H1 (cell line): ENCODE measurements at regions not wholly inside any gene's neighbourhood (a gene's known extent, or its start where the extent isn't known, plus 50 kb on each side); places are given as distances from the start of the nearest gene placed in this dataset.

Experiments used
- CTCF ChIA-PET: fragments of 300-600 bp; sonication (Branson Sonifier 250); formaldehyde crosslinking; loops from one replicate; lab custom pipeline; 2021; ENCODE audit not compliant: partially characterized antibody; lab: Charles Lee
- POLR2A ChIA-PET: fragments of 300-600 bp; sonication (Branson Sonifier 250); formaldehyde crosslinking; loops from one replicate; lab custom pipeline; 2021; ENCODE audit warnings: inconsistent platforms; ENCODE audit not compliant: partially characterized antibody; lab: Charles Lee
- DNase-seq, 2 experiments: peaks; one replicate each; pipeline versions ENCODE4 v3.0.0 to v3.0.0-alpha.2; 2010 to 2022; ENCODE audit warnings: low spot score in 2 of 2, low read depth in 1 of 2, mixed read lengths in 1 of 2
- FAIRE-seq: peaks from 2 replicates; lab custom pipeline; 2011; peaks lifted over from hg19 to GRCh38; lab: Jason Lieb, UNC
- H2AFZ ChIP-seq: 2 replicates; pipeline ENCODE4 v1.8.1; 2012; ENCODE audit warnings: low read length, inconsistent platforms
- H2AK5ac ChIP-seq: 2 replicates; pipeline ENCODE4 v1.6.1; 2013; ENCODE audit warnings: low read depth, low read length
- H2BK120ac ChIP-seq: replicated peaks from 2 replicates; pipeline ENCODE3; 2013; ENCODE audit warnings: low read depth, low read length, inconsistent platforms
- H2BK12ac ChIP-seq: 2 replicates; pipeline ENCODE4 v1.6.1; 2013; ENCODE audit warnings: low read depth, low read length
- H2BK15ac ChIP-seq: 2 replicates; pipeline ENCODE4 v1.6.1; 2013; ENCODE audit warnings: low read length
- H2BK20ac ChIP-seq: 2 replicates; pipeline ENCODE4 v1.6.1; 2013; ENCODE audit warnings: low read length
- H2BK5ac ChIP-seq: 2 replicates; pipeline ENCODE4 v1.6.1; 2013; ENCODE audit warnings: low read depth, low read length
- H3K14ac ChIP-seq: 2 replicates; pipeline ENCODE4 v1.6.1; 2013; ENCODE audit warnings: inconsistent platforms; ENCODE audit not compliant: insufficient read length
- H3K18ac ChIP-seq: 2 replicates; pipeline ENCODE4 v1.6.1; 2013; ENCODE audit warnings: low read length; ENCODE audit errors: extremely low read depth
- H3K23ac ChIP-seq: 2 replicates; pipeline ENCODE4 v1.6.1; 2013; ENCODE audit warnings: inconsistent platforms; ENCODE audit not compliant: insufficient read length
- H3K23me2 ChIP-seq: 2 replicates; pipeline ENCODE4 v1.6.1; 2013; ENCODE audit warnings: low read depth, low read length
- H3K27ac ChIP-seq: 2 replicates; pipeline ENCODE4 v1.6.1; 2011; ENCODE audit warnings: low read depth, low read length, inconsistent platforms
- H3K27me3 ChIP-seq, 4 experiments: replicated peaks in 1 of 4; 1 replicate in 1 of 4; 2 replicates in 3 of 4; pipeline versions ENCODE4 v1.6.1 to v1.8.1; 2011 to 2013; ENCODE audit warnings: low read length in 3 of 4, mild to moderate bottlenecking in 3 of 4, inconsistent platforms in 2 of 4, mixed read lengths in 2 of 4, moderate library complexity in 1 of 4; ENCODE audit not compliant: control insufficient read depth in 3 of 4, insufficient read depth in 3 of 4; ENCODE audit errors: extremely low read depth in 1 of 4
- H3K36me3 ChIP-seq, 4 experiments: 2 replicates each; pipeline versions ENCODE4 v1.6.1 to v1.8.1; 2011 to 2013; ENCODE audit warnings: mild to moderate bottlenecking in 4 of 4, low read length in 3 of 4, moderate library complexity in 2 of 4, control low read depth in 1 of 4, inconsistent platforms in 1 of 4; ENCODE audit not compliant: insufficient read depth in 4 of 4, control insufficient read depth in 2 of 4
- H3K4ac ChIP-seq: replicated peaks from 2 replicates; pipeline ENCODE3; 2013; ENCODE audit warnings: low read length, low read depth, mixed read lengths, inconsistent platforms; ENCODE audit not compliant: insufficient read length
- H3K4me1 ChIP-seq, 4 experiments: replicated peaks in 1 of 4; 1 replicate in 1 of 4; 2 replicates in 3 of 4; pipeline versions ENCODE4 v1.6.1 to v1.8.1; 2011 to 2013; ENCODE audit warnings: low read length in 3 of 4, inconsistent platforms in 2 of 4, mixed read lengths in 1 of 4; ENCODE audit not compliant: insufficient read depth in 4 of 4, control insufficient read depth in 3 of 4
- H3K4me2 ChIP-seq, 2 experiments: 2 replicates each; pipeline versions ENCODE4 v1.6.1 to v1.8.1; 2011 to 2013; ENCODE audit warnings: low read depth in 2 of 2, low read length in 2 of 2, control low read depth in 1 of 2, inconsistent platforms in 1 of 2, mild to moderate bottlenecking in 1 of 2; ENCODE audit not compliant: insufficient read depth in 1 of 2
- H3K4me3 ChIP-seq, 4 experiments: fragments of 200-600, 300-600 bp in 1 of 4; sonication (generic), shearing (Covaris generic), sonication (Bioruptor Twin) in 1 of 4; 2 replicates each; pipeline versions ENCODE4 v1.5.1 to v1.8.1; 2011 to 2016; ENCODE audit warnings: low read length in 4 of 4, low read depth in 3 of 4, control low read depth in 2 of 4, inconsistent platforms in 2 of 4, mild to moderate bottlenecking in 2 of 4, mixed read lengths in 1 of 4, moderate library complexity in 1 of 4; ENCODE audit not compliant: insufficient read depth in 2 of 4; ENCODE audit errors: extremely low read depth in 1 of 4
- H3K56ac ChIP-seq: replicated peaks from 2 replicates; pipeline ENCODE3; 2013; ENCODE audit warnings: low read depth, mild to moderate bottlenecking, mixed read lengths, low read length, inconsistent platforms; ENCODE audit not compliant: insufficient read length
- H3K79me1 ChIP-seq: 2 replicates; pipeline ENCODE4 v1.6.1; 2013; ENCODE audit warnings: low read depth, low read length, control low read depth
- H3K79me2 ChIP-seq, 2 experiments: 2 replicates each; pipeline versions ENCODE4 v1.6.1 to v1.8.1; 2012 to 2013; ENCODE audit warnings: low read length in 2 of 2, mild to moderate bottlenecking in 2 of 2, inconsistent platforms in 1 of 2; ENCODE audit not compliant: insufficient read depth in 2 of 2, control insufficient read depth in 1 of 2
- H3K9ac ChIP-seq, 4 experiments: replicated peaks in 1 of 4; 1 replicate in 1 of 4; 2 replicates in 3 of 4; pipeline versions ENCODE4 v1.6.1 to v1.8.1; 2011 to 2013; ENCODE audit warnings: low read depth in 3 of 4, low read length in 3 of 4, control low read depth in 2 of 4, mild to moderate bottlenecking in 2 of 4, moderate library complexity in 2 of 4, inconsistent platforms in 1 of 4; ENCODE audit errors: extremely low read depth in 1 of 4
- H3K9me3 ChIP-seq, 2 experiments: 2 replicates each; pipeline versions ENCODE4 v1.6.1 to v1.8.1; 2012 to 2013; ENCODE audit warnings: mild to moderate bottlenecking in 2 of 2, moderate library complexity in 2 of 2, control low read depth in 1 of 2, inconsistent platforms in 1 of 2, low read depth in 1 of 2, low read length in 1 of 2, mixed read lengths in 1 of 2; ENCODE audit not compliant: insufficient read depth in 2 of 2
- H4K20me1 ChIP-seq, 2 experiments: replicated peaks in 1 of 2; 2 replicates each; pipeline versions ENCODE3 to v1.8.1; 2011 to 2013; ENCODE audit warnings: inconsistent platforms in 2 of 2, low read length in 2 of 2, mild to moderate bottlenecking in 1 of 2; ENCODE audit not compliant: insufficient read depth in 2 of 2, control insufficient read depth in 1 of 2
- H4K5ac ChIP-seq: 2 replicates; pipeline ENCODE4 v1.6.1; 2013; ENCODE audit warnings: low read length, low read depth, mixed read lengths, inconsistent platforms; ENCODE audit not compliant: insufficient read length
- H4K8ac ChIP-seq: 2 replicates; pipeline ENCODE4 v1.8.0; 2013; ENCODE audit warnings: mild to moderate bottlenecking, moderate library complexity, low read length, inconsistent platforms; ENCODE audit not compliant: insufficient read depth; ENCODE audit errors: extremely low read depth
- H4K91ac ChIP-seq: replicated peaks from 2 replicates; pipeline ENCODE3; 2013; ENCODE audit warnings: low read length, mixed read lengths, inconsistent platforms; ENCODE audit not compliant: insufficient read length
- CTBP2 ChIP-seq: IDR thresholded peaks from 2 replicates; pipeline ENCODE4 v1.7.0; 2011; ENCODE audit warnings: borderline replicate concordance, mild to moderate bottlenecking, moderate library complexity, mixed read lengths, low read length; ENCODE audit not compliant: insufficient read depth, insufficient read length
- EZH2 ChIP-seq: fragments of 200-600 bp; sonication (generic); IDR thresholded peaks from 2 replicates; pipeline ENCODE4 v1.7.1; 2012; ENCODE audit warnings: low read depth, mild to moderate bottlenecking, moderate library complexity, low read length, inconsistent platforms; ENCODE audit not compliant: severe bottlenecking
- GTF2F1 ChIP-seq: IDR thresholded peaks from 2 replicates; pipeline ENCODE4 v1.6.1; 2012; ENCODE audit warnings: low read depth, low read length, improper control_type of control experiment, borderline replicate concordance
- HDAC6 ChIP-seq: IDR thresholded peaks from one replicate; pipeline ENCODE4 v1.7.1; 2012; ENCODE audit warnings: low read depth, mild to moderate bottlenecking, inconsistent platforms, low read length, moderate library complexity
- JUN ChIP-seq: IDR thresholded peaks from 2 replicates; pipeline ENCODE4 v1.6.1; 2011; ENCODE audit warnings: low read depth, mild to moderate bottlenecking, improper control_type of control experiment, low read length
- JUND ChIP-seq: IDR thresholded peaks from 2 replicates; pipeline ENCODE4 v1.6.1; 2011; ENCODE audit warnings: mild to moderate bottlenecking, improper control_type of control experiment, low read length
- KDM4A ChIP-seq: IDR thresholded peaks from one replicate; pipeline ENCODE4 v1.7.1; 2012; ENCODE audit warnings: low read depth, mild to moderate bottlenecking, moderate library complexity, low read length, inconsistent platforms; ENCODE audit not compliant: severe bottlenecking
- MAFK ChIP-seq: IDR thresholded peaks from 2 replicates; pipeline ENCODE4 v1.6.1; 2012; ENCODE audit warnings: low read depth, mild to moderate bottlenecking, improper control_type of control experiment, low read length
- SIN3A ChIP-seq, 2 experiments: IDR thresholded peaks in 1 of 2; conservative IDR thresholded peaks in 1 of 2; 2 replicates each; pipeline ENCODE4 v1.6.1; 2011 to 2012; ENCODE audit warnings: low read length in 2 of 2, improper control_type of control experiment in 1 of 2, low read depth in 1 of 2, mild to moderate bottlenecking in 1 of 2
- SIX5 ChIP-seq: IDR thresholded peaks from 2 replicates; pipeline ENCODE4 v1.6.1; 2011; ENCODE audit warnings: mild to moderate bottlenecking, low read depth, low read length
- SP4 ChIP-seq: IDR thresholded peaks from 2 replicates; pipeline ENCODE4 v1.6.1; 2012; ENCODE audit warnings: low read length, inconsistent platforms
- SRF ChIP-seq: IDR thresholded peaks from 2 replicates; pipeline ENCODE4 v1.6.1; 2011; ENCODE audit warnings: mild to moderate bottlenecking, low read depth, low read length, moderate library complexity
- SUZ12 ChIP-seq: fragments of 200-600 bp; sonication (generic); IDR thresholded peaks from 2 replicates; pipeline ENCODE4 v1.6.1; 2012; ENCODE audit warnings: mild to moderate bottlenecking, inconsistent platforms, low read length, moderate library complexity, mixed read lengths
- TAF1 ChIP-seq: IDR thresholded peaks from 2 replicates; pipeline ENCODE4 v1.6.1; 2011; ENCODE audit warnings: mild to moderate bottlenecking, low read depth, low read length
- TCF12 ChIP-seq: IDR thresholded peaks from 2 replicates; pipeline ENCODE4 v1.6.1; 2011; ENCODE audit warnings: low read depth, mild to moderate bottlenecking, low read length
- WGBS, 2 experiments: shearing (Covaris generic) in 1 of 2; methylation state at CpG; one replicate each; pipeline versions ENCODE4 v1.1.6 to v1.1.7; 2013 to 2015; ENCODE audit warnings: low lambda C conversion rate in 2 of 2, mixed read lengths in 2 of 2, inconsistent platforms in 1 of 2, low coverage in 1 of 2, missing lambda C conversion rate in 1 of 2; ENCODE audit not compliant: insufficient replicate concordance in 2 of 2, insufficient coverage in 1 of 2, insufficient read length in 1 of 2; ENCODE audit errors: extremely low coverage in 1 of 2, missing lambda C conversion rate in 1 of 2; 5-methylcytosine and 5-hydroxymethylcytosine counted together

DNA sequence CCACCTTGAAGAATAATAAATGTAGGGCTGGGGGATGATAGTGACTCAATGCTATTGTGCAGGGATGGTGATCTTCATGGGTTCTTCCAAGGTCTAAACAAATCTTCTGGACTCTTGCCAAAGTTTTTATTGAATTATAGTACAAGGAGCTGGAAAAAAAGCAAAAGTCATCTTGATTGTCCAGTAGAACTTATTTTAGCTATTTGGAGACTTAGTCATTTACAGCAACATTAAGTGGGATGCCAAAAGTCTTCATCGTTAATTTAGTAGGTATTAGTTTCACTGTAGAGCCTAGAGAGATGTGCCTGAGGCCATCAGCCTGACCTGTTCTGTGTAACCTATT is 212.9 kb upstream of the TBX18 start:
- Histone ChIP-seq H3K14ac (no peak overlapping the region), H3K4ac (no peak overlapping the region), H4K20me1 (no peaks in the 10 kb centered on the region), H3K18ac (no peak overlapping the region), H3K4me1 (no peaks in the 10 kb centered on the region), H4K8ac (no peak overlapping the region), H2BK12ac (no peak overlapping the region), H2BK20ac (no peak overlapping the region), H3K4me2 (no peak overlapping the region), H3K9me3 (no peaks in the 10 kb centered on the region; a peak in 1 of 4 replicates), H3K56ac (no peak overlapping the region), H3K79me2 (no peaks in the 10 kb centered on the region), H3K27ac (no peak overlapping the region), H3K9ac (no peak overlapping the region), H2AFZ (no peak overlapping the region), H2BK15ac (no peak overlapping the region), H4K5ac (no peak overlapping the region), H2BK120ac (no peak overlapping the region), H2BK5ac (no peak overlapping the region), H3K79me1 (no peaks in the 10 kb centered on the region), H3K36me3 (no peaks in the 10 kb centered on the region), H4K91ac (no peak overlapping the region), H3K23ac (no peak overlapping the region), H3K27me3 (no peaks in the 10 kb centered on the region), H3K4me3 (no peak overlapping the region), H3K23me2 (no peaks in the 10 kb centered on the region), H2AK5ac (no peak overlapping the region)
- FAIRE-seq (no peak), DNase-seq (no peak)
- ChIA-PET POLR2A (no interaction called here), CTCF (interaction anchor here (1.4 to 2.1 kb wide), 2 partner anchors 10 to 149 kb away, joined by 5 read pairs; no protein-coding TSS in a partner anchor)
- 89% methylated on average over 1 of the region's 1 CpG; no CpG with 5 or more reads in 1 of the 2 experiments for WGBS, 2 experiments
- TF ChIP-seq SP4 (no peak), SUZ12 (no peak), CTBP2 (no peak), JUND (no peak), SIX5 (no peak), TCF12 (no peak), GTF2F1 (no peak), SIN3A (conservative IDR thresholded peaks at IDR 0.05 in 1 of 2, IDR thresholded peaks at IDR 0.05 in 1 of 2; ENCODE audit: low read depth in 1 of 2, low read length in 2 of 2) (no peak), EZH2 (no peak), MAFK (no peak), KDM4A (no peak), HDAC6 (no peak), TAF1 (no peak), SRF (no peak), JUN (no peak)
